Nucleus accumbens (tissue), 56 donors: ENCODE measurements at regions not wholly inside any gene's neighbourhood (a gene's known extent, or its start where the extent isn't known, plus 50 kb on each side); places are given as distances from the start of the nearest gene placed in this dataset.
"Not testable (repeated sequence)": the region's sequence is repeated elsewhere in the genome, so short reads cannot be mapped to it uniquely, and the experiment has no call there.

Experiments
- DNase-seq, 56 donors: peaks; one replicate each; lab custom pipeline; 2025; lab: John Stamatoyannopoulos, UW

DNA sequence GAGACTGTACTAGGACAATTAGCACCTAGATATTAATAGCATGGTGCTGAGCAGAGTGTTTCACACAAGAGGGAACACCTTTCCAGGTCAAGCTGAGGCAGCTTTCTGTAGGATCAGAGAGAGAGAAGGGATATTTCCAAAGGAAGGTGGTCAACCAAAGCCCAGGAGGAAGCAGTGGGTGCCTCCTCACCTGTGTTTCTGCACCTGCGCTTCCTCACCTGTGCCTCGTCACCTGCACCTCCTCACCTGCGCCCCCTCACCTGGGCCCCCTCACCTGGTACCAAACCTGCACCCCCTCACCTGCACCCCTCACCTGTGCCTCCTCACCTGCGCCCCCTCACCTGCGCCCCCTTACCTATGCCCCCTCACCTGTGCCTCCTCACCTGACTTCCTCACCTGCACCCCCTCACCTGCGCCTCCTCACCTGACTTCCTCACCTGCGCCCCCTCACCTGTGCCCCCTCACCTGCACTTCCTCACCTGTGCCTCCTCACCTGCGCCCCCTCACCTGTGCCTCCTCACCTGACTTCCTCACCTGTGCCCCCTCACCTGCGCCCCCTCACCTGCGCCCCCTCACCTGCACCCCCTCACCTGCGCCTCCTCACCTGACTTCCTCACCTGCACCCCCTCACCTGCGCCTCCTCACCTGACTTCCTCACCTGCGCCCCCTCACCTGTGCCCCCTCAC lies 67.9 kb downstream of the TTLL2 start:
- DNase-seq: no peak

DNA sequence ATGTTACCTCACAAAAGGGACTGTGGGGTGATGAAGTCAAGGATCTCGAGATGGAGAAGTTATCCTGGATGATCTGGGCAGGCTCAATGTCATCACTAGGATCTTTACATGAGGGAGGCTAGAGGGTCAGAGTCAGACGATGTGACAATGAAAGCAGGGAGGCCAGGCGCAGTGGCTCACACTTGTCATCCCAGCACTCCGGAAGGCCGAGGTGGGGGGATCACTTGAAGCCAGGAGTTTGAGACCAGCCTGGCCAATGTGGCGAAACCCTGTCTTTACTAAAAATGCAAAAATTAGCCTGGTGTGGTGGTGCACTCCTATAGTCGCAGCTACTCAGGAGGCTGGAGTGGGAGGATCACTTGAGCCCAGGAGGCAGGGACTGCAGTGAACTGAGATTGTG lies 68.8 kb downstream of the TTLL2 start:
- no peak for DNase-seq

DNA sequence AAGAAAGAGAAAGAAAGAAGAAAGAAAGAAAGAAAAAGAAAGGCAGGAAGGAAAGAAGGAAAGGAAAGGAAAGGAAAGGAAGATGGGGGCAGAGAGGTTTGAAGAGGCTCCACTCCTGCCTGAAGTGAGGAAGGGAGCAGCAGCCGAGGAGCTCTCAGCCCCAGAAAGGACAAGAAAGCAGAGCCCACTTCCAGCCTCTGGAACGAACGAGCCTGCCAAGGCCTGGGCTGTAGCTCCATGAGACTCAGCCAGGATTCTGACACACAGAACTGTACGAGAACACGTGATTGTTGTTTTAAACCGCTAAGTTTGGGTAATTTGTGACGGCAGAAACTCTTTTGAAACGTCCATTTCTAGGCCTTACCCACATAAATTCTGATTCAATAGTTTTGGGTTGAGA lies 69.5 kb downstream of the TTLL2 start:
- peak in 5 of 56 donors; percentile 4 to 9 (median 7) for DNase-seq

DNA sequence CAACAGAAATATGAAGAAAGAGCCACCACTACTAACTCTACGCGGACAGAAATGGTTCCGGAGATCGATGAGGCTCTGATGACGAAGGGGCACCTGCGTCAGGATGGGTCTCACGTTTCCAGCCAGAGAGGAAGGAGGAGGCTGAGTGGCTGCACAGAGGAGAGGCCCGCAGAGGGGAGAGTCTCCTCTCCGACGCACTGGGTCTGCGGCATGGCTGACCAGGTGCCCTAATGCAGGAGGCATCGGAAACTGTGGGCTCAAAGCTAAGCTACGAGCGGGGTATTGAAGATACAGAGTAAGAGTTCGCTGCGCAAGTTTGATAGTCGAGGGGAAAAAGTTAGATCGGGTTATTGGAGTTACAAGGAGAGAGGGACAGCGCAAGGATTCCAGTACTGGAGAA lies 69.9 kb downstream of the TTLL2 start:
- DNase-seq: no peak

DNA sequence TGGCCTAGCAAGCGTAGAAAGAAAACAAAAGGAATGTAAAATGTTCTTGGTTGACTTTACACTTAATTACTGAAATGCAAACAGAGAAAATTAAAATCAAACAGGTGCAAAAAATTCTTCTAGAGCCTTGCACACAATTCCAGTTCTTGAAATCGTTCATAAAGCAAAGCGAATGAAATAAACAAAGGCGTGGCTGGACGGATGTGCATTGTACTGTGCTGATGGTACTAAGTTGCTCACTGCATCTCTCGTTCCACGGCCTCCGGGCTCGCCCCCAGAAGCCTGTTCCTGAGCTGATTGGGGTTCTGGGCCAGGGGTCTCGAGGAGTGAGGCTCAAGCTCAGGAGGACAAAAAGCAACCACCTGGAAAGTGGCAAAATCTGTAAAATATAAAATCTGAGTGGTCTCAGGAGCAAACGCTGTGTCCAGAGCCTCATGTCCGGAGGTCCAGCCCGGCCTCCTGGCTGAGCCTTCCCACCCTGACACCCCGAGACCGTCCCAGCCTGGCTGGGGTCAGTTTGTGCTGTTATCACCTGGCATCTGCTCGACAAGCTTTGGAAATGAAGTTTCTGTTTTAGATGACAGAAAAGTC lies 71.3 kb downstream of the TTLL2 start:
- no peak for DNase-seq

DNA sequence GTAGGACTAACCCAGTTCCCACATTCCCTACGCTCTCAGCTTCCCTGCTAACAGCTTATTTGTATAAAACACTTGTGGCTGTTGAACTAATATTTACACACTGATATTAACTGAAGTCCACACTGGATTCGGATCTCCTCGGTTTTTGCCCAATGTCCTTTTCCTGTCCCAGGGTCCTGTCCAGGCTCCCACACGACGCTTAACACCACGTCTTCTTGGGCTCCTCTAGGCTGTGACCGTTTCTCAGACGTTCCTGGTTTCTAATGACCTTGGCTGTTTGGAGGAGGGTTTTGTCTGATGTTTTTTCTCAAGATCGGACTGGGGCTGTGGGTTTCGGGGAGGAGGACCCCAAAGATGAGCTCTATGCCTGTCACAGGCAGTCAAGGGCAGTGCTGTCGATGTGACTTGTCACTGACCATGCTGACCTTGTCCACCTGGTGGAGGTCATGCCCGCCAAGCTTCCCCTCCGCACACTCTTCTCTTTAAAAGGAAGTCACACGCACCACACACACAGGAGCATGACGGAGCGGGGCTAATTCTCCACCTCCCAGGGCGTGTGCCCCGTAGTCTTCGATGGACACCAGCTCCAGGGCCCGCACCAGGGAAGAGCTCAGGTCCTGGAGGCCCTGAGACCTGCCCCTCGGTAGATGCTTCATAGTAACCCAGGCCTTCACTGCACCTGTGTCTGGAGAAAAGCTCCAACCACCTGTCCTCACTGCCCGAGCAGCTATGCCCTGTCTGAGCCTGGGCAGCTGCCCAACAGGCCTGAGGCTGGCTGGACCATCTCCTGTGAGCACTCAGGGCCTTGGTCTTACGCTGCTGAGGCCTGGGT lies 72.0 kb downstream of the TTLL2 start:
- no peak for DNase-seq

DNA sequence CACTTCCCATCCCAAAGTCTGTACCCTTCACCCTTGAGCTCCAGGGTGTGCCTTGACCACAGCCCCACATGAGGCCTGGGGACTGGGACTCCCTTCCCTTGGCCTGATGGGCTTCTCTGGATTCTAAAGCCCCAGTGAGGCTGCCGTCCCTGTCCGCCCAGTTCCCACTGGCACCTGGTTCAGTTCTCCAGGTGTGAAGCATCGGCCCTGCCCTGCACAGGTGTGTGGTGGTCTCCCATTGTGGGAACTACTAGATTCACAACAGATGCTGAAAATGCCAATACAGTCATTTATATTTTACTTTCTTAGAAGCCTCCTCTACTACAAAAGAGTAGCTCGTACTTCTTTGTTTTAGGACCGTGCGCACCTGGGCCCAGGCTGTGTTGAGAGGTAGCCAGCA lies 72.8 kb downstream of the TTLL2 start:
- no peak for DNase-seq

DNA sequence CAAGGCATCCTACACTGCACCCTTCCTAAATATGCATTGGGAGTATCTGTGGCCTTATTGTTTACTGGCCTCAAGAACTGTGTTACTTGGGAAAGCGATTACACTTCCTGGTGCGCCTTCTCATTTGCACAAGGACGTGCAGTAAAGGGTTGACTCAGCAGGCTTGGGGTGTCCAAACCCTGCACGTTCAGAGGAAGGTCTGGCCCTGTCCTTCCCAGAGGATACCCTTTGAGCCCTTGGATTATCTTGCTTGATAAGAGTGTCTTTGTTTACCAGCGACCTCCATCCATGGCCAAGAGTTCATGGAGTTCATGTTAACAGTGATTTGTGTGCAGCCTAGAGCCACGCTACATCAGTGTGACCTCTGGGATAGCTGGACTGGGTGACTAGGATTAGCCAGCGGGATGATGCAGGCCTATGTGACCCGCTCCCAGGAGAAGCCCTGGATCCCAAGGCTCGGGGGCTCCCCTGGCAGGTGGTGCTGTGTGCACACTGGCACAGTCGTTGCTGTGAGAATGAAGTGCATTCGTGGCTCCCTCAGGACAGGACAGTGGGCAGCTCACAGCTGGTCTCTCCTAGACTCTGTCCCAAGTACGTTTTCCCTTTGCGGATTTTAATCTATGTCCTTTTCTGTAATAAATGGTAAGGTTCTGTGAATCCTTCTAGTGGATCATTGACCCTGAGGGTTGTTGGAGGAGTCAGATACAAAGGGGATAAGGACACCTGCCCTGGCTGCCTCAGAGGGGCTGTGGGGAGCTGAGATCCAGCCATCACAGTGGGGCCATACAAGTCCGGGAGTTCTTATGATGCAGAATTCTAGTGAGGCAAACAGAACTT lies 73.5 kb downstream of the TTLL2 start:
- DNase-seq: no peak

DNA sequence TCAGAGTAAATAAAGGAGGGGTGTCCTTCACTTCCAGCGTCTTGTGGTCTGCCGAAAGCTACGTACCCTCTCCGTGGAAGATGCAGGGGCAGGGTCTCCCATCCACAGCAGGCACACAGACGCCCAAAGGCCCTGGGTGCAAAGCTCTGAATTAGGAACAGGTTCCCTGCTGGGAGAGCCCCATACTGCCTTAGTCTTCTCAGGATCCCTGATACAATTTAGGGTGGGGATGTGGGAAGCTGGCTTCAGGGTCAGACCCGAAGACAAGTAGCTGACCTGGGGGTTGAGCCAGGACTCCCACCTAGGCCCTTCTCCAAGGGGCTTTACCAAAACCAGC lies 74.1 kb downstream of the TTLL2 start:
- DNase-seq: no peak

DNA sequence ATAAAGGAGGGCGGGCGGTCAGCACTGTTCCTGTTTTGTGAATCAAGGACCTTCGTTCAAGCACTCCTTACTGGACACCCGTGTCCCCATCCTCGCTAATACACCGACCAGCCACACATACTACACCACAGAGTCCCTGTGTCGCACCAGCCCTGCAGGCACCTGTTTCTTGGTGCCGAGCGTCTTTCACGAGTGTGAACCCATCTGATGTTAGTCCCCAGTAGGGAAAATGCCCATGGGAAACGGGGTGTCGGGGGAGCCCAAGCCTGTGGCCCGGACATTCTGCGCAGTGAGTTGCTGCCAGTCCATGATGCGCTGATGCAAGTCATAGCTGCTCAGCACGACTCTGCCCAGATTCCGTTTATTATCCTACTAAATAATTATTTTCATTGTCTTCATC lies 74.7 kb downstream of the TTLL2 start:
- DNase-seq: no peak

DNA sequence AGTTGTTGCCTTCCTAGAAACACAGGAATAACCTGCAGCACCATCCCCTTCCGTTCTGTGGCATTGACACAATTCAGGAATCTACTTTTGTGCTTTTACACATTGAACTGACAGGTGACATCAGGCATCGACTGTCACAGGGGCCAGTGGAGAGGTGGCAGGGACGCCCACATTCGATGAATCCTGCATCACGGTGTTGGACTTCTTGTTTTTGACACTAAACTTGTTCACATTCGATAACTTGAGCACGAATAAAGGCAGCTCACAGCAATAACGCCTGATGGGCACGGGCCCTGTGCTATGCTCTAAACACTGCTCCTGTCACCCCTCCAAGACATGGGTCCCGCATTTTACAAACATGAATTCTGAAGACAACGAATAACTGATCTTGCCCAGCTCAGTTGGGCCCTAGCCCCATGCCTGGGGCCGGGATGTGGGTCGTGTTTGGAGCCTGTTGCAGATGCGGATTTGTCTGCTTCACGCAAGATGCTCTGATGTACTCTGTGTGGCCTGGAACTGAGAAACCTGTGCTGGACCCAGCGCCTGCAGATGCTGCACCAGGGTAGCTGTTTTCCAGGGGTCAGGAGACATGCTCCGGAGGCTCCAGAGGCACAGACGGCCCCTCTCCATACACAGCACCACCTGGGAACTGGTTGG lies 75.7 kb downstream of the TTLL2 start:
- no peak for DNase-seq

DNA sequence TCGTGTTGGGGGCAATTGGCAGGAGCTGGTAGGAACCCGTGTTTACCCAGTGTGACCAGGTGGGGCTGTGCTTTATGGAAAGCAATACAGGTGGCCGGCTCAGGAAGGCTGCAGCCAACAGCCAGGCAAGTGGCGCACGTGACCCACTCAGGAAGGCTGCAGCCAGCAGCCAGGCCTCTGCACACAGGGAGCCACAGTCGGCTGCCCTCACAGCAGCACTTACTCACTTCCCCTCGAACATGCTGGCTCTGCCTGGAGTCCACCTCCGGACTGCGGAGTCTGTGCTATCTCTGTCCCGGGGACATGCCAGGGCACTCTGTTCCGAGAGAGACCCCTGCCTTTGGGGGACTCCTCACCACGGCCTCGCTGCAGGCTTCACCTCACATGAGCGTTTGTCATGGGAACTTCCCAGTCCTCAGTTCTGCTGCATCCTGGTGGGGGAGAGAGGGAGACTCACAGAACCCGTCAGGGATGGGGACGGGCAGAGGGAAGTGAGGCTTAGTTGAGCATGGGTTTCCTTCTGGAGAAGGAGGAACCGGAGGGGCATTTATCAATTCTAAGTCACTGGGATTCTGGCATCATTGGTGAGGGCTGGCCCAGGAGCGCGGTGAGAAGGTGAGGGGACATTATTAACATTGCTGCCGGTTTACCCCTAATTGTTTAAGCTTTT lies 76.8 kb downstream of the TTLL2 start:
- no peak for DNase-seq

DNA sequence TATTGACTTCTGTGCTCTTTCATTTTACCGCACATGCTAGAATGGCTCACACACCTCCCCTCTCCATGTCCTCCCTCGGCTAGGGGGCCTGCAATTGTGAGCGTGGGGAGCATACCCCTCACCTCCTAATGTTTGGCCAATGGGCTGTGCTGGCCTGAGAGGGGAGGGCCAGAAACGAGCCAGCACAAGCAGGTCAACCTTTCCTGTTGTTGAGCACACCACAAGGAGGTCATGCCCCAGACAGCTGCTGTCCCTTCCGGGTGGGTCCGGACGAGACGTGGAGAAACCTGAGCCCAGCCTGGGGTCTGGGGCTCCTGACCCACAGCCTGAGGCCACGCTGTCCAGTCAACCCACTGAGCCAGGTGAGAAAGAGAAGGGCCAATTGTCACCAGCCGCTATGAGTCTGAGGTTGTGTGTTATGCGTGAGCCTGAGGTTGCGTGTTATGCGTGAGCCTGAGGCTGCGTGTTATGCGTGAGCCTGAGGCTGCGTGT lies 77.4 kb downstream of the TTLL2 start:
- DNase-seq: no peak

DNA sequence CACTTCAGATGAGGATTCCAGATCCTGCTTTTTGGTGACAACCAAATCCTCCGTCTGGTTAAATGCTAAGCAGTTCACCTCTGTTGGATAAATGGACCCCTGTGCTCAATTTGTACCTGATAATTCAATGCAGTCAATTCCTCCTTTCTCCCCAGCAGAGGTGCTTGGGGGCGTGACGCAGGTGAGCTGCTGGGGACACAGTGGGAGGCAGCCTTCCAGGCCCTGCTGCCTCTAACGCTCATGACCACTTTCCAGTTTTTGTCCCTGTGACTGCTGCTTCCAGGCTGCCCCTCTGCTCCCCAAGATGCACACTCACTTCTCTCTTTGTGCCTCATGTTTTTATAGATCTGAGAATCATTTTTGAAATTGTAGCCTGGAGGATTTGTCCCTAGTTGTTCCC lies 78.5 kb downstream of the TTLL2 start:
- no peak for DNase-seq

DNA sequence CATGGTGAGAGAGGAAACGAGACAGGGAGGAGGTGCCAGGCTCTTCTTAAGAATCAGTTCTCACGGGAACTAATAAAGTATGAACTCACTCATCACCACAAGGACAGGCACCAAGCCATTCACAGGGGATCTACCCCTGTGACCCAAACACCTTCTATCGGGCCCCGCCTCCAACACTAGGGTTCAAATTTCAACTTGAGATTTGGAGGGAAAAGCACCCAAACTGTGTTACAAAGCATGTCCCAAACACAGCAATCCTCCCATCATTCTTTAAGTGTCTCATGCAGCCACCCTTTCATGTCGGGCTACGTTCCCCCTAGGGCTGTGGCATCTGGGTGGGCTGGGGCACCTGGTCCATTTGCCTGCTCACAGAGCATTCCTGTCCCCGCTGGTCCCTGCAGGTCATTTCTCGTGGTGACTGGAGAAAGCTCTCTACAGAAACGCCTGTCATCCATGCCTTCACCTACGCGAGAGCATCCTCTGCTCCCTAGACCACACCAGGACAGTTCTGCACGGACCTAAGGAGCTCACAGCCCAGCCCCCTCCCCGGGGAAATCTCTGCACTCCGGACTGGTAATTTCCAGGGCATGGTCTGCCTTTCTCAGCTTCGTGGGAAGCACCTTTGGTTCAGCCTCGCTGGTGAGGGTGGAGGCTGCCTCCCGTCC lies 79.6 kb downstream of the TTLL2 start:
- DNase-seq: no peak

DNA sequence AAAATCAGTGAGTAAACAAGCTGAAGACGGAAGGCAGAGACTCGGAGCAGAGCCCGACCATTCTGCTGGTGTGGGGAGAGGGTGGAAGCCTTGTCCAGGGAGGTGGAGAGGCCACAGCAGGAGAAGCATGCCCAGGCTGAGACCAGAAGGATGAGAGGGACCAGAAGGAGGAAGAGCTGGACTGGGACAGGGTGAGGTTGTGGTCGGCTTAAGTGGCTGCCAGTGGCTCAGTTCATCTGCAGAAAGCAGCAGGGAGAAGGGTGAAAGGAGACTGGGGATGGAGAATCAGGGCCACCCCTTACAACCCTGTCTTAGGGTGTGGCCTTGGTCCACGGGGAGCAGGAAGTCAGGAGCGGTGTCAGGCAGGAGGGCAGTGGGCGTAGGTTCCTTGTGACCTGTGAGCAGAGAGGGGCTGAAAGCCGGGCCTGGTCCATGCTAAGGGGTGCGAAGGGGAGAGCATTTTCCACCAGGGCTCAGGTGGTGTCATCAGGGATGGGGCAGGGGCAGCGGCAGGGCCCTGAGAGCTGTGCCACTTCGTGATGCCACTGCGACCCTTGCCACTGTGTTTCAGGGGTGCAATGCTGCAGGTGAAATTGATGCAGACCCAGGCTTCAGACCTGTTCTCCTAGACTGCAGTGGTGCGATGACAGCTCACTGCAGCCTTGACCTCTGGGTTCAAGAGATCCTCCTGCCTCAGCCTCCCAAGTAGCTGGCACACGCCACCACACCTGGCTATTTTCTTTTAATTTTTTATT lies 81.1 kb downstream of the TTLL2 start:
- no peak for DNase-seq

DNA sequence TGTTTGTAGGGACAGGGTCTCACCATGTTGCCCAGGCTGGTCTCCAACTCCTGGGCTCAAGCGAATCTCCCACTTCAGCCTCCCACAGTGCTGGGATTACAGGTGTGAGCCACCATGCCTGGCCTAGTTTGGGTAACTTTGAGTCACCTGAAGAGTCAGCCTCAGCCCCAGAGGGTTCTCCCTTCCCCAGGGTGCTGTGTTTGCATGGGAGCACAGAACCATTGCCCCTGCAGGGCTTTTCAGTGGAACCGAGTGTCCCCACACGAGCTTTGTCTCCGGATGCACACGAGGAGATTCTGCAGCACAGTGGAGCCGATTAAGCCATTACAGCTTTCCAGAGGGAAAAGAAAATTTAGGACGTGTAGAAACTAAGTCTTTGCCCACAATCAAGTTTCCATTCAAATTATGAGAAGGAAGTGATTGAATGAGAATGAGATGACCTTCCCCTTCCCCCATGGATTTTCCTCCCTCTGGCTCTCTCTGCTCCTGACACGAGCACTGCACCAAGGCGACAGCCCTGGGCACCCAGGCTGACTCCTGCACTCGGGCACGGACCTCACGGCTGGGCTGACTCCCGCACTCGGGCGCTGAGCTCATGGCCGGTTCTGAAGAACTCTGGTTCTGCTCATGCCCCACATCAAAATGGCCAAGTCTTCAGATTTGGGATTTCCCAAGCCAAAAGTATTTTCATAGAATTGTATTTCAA lies 81.8 kb downstream of the TTLL2 start:
- not testable (repeated sequence) for DNase-seq
